SK-N-SH (cell line): ENCODE measurements at regions not wholly inside any gene's neighbourhood (a gene's known extent, or its start where the extent isn't known, plus 50 kb on each side); places are given as distances from the start of the nearest gene placed in this dataset.

Experiments used
- CTCF ChIA-PET: fragments of 300-600, 350-600 bp; formaldehyde crosslinking; extraction: SDS; loops from one replicate; lab custom pipeline; 2021; lab: Yijun Ruan, JAX
- POLR2A ChIA-PET: fragments of 350-600 bp; sonication (Branson Sonifier 250); formaldehyde crosslinking; extraction: SDS; loops from one replicate; lab custom pipeline; 2020; ENCODE audit warnings: antibody characterized with exemption, inconsistent platforms; lab: Yijun Ruan, JAX
- DNase-seq: peaks from one replicate; pipeline ENCODE4 v3.0.0; 2012
- H2AFZ ChIP-seq: fragments of 200-600 bp; sonication (generic); 2 replicates; pipeline ENCODE4 v1.8.1; 2016; ENCODE audit warnings: antibody characterized with exemption, mild to moderate bottlenecking, low read depth
- H3F3A ChIP-seq: fragments of 200-600 bp; sonication (generic); replicated peaks from 2 replicates; pipeline ENCODE3; 2016; ENCODE audit warnings: antibody characterized with exemption, mild to moderate bottlenecking; ENCODE audit not compliant: insufficient read depth
- H3K27ac ChIP-seq, 2 experiments: fragments of 200-500 bp in 1 of 2; fragments of 200-600 bp in 1 of 2; sonication (Bioruptor generic) in 1 of 2; sonication (generic), shearing (Covaris generic) in 1 of 2; 2 replicates each; pipeline versions ENCODE4 v1.5.1 to v1.6.1; 2014 to 2016; ENCODE audit warnings: low read depth in 2 of 2, inconsistent platforms in 1 of 2, low read length in 1 of 2, mild to moderate bottlenecking in 1 of 2, mixed read lengths in 1 of 2
- H3K27me3 ChIP-seq: fragments of 200-600 bp; sonication (generic), shearing (Covaris generic); 2 replicates; pipeline ENCODE4 v1.6.1; 2016; ENCODE audit warnings: mixed run types; ENCODE audit not compliant: insufficient read depth
- H3K36me3 ChIP-seq, 2 experiments: fragments of 200-500 bp in 1 of 2; fragments of 200-600 bp in 1 of 2; sonication (Bioruptor generic) in 1 of 2; sonication (generic) in 1 of 2; replicated peaks in 1 of 2; 2 replicates each; pipeline versions ENCODE3 to v1.5.1; 2014 to 2016; ENCODE audit warnings: low read length in 1 of 2, mild to moderate bottlenecking in 1 of 2; ENCODE audit not compliant: insufficient read depth in 2 of 2, control insufficient read depth in 1 of 2
- H3K4me1 ChIP-seq, 2 experiments: fragments of 200-500 bp in 1 of 2; fragments of 200-600 bp in 1 of 2; sonication (Bioruptor generic) in 1 of 2; sonication (generic), shearing (Covaris generic) in 1 of 2; 2 replicates each; pipeline versions ENCODE4 v1.5.1 to v1.6.1; 2014 to 2016; ENCODE audit warnings: low read depth in 1 of 2, low read length in 1 of 2, mixed run types in 1 of 2; ENCODE audit not compliant: insufficient read depth in 2 of 2, control insufficient read depth in 1 of 2
- H3K4me2 ChIP-seq: fragments of 200-600 bp; sonication (generic), shearing (Covaris generic); 2 replicates; pipeline ENCODE4 v1.6.1; 2017; ENCODE audit warnings: mixed run types
- H3K4me3 ChIP-seq, 2 experiments: fragments of 200-500 bp in 1 of 2; fragments of 200-600 bp in 1 of 2; sonication (Bioruptor generic) in 1 of 2; sonication (generic), shearing (Covaris generic) in 1 of 2; 2 replicates each; pipeline versions ENCODE4 v1.5.1 to v1.8.1; 2014 to 2016; ENCODE audit warnings: low read depth in 2 of 2, inconsistent platforms in 1 of 2, low read length in 1 of 2, mild to moderate bottlenecking in 1 of 2, mixed read lengths in 1 of 2, moderate library complexity in 1 of 2
- H3K79me2 ChIP-seq: fragments of 200-600 bp; sonication (generic); 2 replicates; pipeline ENCODE4 v1.8.1; 2017; ENCODE audit warnings: mild to moderate bottlenecking; ENCODE audit not compliant: insufficient read depth
- H3K9ac ChIP-seq: fragments of 200-600 bp; sonication (generic); 2 replicates; pipeline ENCODE4 v1.6.1; 2017; ENCODE audit warnings: mixed run types
- H3K9me2 ChIP-seq: fragments of 200-600 bp; sonication (generic); 2 replicates; pipeline ENCODE4 v1.6.1; 2017; ENCODE audit warnings: mixed run types
- H3K9me3 ChIP-seq: fragments of 200-600 bp; sonication (generic); 2 replicates; pipeline ENCODE4 v1.6.1; 2017; ENCODE audit warnings: mixed run types, mild to moderate bottlenecking, moderate library complexity
- H4K20me1 ChIP-seq: fragments of 200-600 bp; sonication (generic); 2 replicates; pipeline ENCODE4 v1.6.1; 2017; ENCODE audit warnings: mild to moderate bottlenecking, mixed run types; ENCODE audit not compliant: insufficient read depth
- CHD2 ChIP-seq: fragments of 150-350 bp; IDR thresholded peaks from 2 replicates; pipeline ENCODE4 v1.6.1; 2018; ENCODE audit warnings: low read length; ENCODE audit not compliant: partially characterized antibody
- CTCF ChIP-seq: fragments of 200-600 bp; sonication (generic); IDR thresholded peaks from 2 replicates; pipeline ENCODE4 v1.6.1; 2017; ENCODE audit warnings: antibody characterized with exemption, mild to moderate bottlenecking, moderate library complexity
- ELF1 ChIP-seq: IDR thresholded peaks from 2 replicates; pipeline ENCODE4 v1.4.0; 2012
- EP300 ChIP-seq, 2 experiments: IDR thresholded peaks; 2 replicates each; pipeline versions ENCODE4 v1.4.0 to v1.6.1; 2012; ENCODE audit warnings: borderline replicate concordance in 1 of 2, low read depth in 1 of 2, low read length in 1 of 2
- EZH2phosphoT487 ChIP-seq: fragments of 200-600 bp; sonication (generic); IDR thresholded peaks from 2 replicates; pipeline ENCODE4 v1.6.1; 2017; ENCODE audit warnings: low read depth, mixed run types, mild to moderate bottlenecking, antibody characterized with exemption, moderate library complexity, borderline replicate concordance
- FOSL2 ChIP-seq: IDR thresholded peaks from 2 replicates; pipeline ENCODE4 v1.4.0; 2012; ENCODE audit warnings: low read depth, mild to moderate bottlenecking, moderate library complexity, borderline replicate concordance
- GABPA ChIP-seq: IDR thresholded peaks from 2 replicates; pipeline ENCODE4 v1.4.0; 2012; ENCODE audit warnings: low read depth, mild to moderate bottlenecking
- GATA2 ChIP-seq: sonication (generic); formaldehyde crosslinking; IDR thresholded peaks from 2 replicates; pipeline ENCODE4 v1.5.0; 2020; ENCODE audit warnings: mild to moderate bottlenecking, missing genetic modification reagents
- JUND ChIP-seq: IDR thresholded peaks from 2 replicates; pipeline ENCODE4 v1.4.0; 2012
- MEF2A ChIP-seq: IDR thresholded peaks from 2 replicates; pipeline ENCODE4 v1.4.0; 2012; ENCODE audit warnings: low read depth, borderline replicate concordance
- MXI1 ChIP-seq: IDR thresholded peaks from 2 replicates; pipeline ENCODE4 v1.6.1; 2012; ENCODE audit warnings: mild to moderate bottlenecking, low read depth, low read length, improper control_type of control experiment
- NFIC ChIP-seq: IDR thresholded peaks from 2 replicates; pipeline ENCODE4 v1.4.0; 2012; ENCODE audit warnings: borderline replicate concordance
- POLR2AphosphoS5 ChIP-seq: IDR thresholded peaks from 2 replicates; pipeline ENCODE4 v1.6.1; 2012; ENCODE audit warnings: low read depth, low read length
- REST ChIP-seq: IDR thresholded peaks from 2 replicates; pipeline ENCODE4 v1.6.1; 2012; ENCODE audit warnings: mild to moderate bottlenecking, low read depth, low read length, moderate library complexity
- TAF1 ChIP-seq: IDR thresholded peaks from 2 replicates; pipeline ENCODE4 v1.6.1; 2012; ENCODE audit warnings: low read depth, mild to moderate bottlenecking, low read length, moderate library complexity, borderline replicate concordance
- TCF12 ChIP-seq: IDR thresholded peaks from 2 replicates; pipeline ENCODE4 v1.4.0; 2012
- TEAD4 ChIP-seq: IDR thresholded peaks from 2 replicates; pipeline ENCODE4 v1.4.0; 2012; ENCODE audit warnings: mild to moderate bottlenecking, borderline replicate concordance; ENCODE audit not compliant: insufficient read depth
- USF1 ChIP-seq: IDR thresholded peaks from 2 replicates; pipeline ENCODE4 v1.4.0; 2012; ENCODE audit warnings: low read depth, borderline replicate concordance
- YY1 ChIP-seq: IDR thresholded peaks from 2 replicates; pipeline ENCODE4 v1.4.0; 2012; ENCODE audit warnings: low read depth, mild to moderate bottlenecking
- WGBS: methylation state at CpG from one replicate; pipeline ENCODE4 v1.1.6; 2017; ENCODE audit warnings: low lambda C conversion rate; 5-methylcytosine and 5-hydroxymethylcytosine counted together
- TF ChIP-seq, protein P1 (sequence below): fragments of 150-350 bp; IDR thresholded peaks from 2 replicates; pipeline ENCODE4 v1.6.1; 2017; ENCODE audit warnings: antibody characterized with exemption, low read length, low read depth, borderline replicate concordance

DNA sequence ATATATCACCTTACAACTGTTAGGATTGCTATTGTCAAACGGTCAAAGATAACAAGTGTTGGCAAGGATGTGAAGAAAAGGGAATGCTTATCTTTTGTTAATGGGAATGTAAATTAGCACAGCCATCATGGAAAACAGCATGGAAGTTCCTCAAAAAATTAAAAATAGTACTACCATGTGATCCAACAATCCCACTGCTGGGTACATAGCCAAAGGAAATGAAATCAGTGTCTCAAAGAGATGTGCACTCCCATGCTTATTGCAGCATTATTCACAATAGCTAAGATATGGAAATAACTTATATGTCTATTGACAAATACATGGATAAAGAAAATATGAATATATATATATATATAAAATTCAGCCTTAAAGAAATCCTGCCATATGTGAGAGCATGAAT lies 274.6 kb downstream of the EDEM1 start:
- ChIA-PET POLR2A (no interaction called here), CTCF (no interaction called here)
- Histone ChIP-seq H3K27me3 (no peaks in the 10 kb centered on the region), H3K9me3 (no peaks in the 10 kb centered on the region), H3K27ac (no peak overlapping the region), H4K20me1 (no peaks in the 10 kb centered on the region), H2AFZ (no peak overlapping the region), H3F3A (no peaks in the 10 kb centered on the region), H3K4me1 (no peaks in the 10 kb centered on the region), H3K36me3 (no peaks in the 10 kb centered on the region), H3K79me2 (no peaks in the 10 kb centered on the region), H3K4me2 (no peak overlapping the region), H3K9me2 (no peaks in the 10 kb centered on the region), H3K4me3 (no peak overlapping the region), H3K9ac (no peak overlapping the region)
- DNase-seq: no peak
- TF ChIP-seq TEAD4 (no peak), FOSL2 (no peak), EZH2phosphoT487 (no peak), CHD2 (no peak), GABPA (no peak), POLR2AphosphoS5 (no peak), JUND (no peak), GATA2 (CRISPR knock-in tag) (no peak), REST (no peak), ELF1 (no peak), EP300 (IDR thresholded peaks at IDR 0.05; ENCODE audit: borderline replicate concordance in 1 of 2, low read depth in 1 of 2, low read length in 1 of 2) (no peak), TCF12 (no peak), NFIC (no peak)
- 0% methylated on average over 1 of the region's 1 CpG for WGBS

GRCh38 chr3:5463991-5464390 lies 276.5 kb downstream of the EDEM1 start:
- no peak overlapping the region for H3K27ac ChIP-seq
- DNase-seq: no peak
- WGBS: 37% methylated on average over 3 of the region's 3 CpGs
- TF ChIP-seq EP300 (IDR thresholded peaks at IDR 0.05; ENCODE audit: borderline replicate concordance in 1 of 2, low read depth in 1 of 2, low read length in 1 of 2): no peak
- no peak for TF ChIP-seq USF1
- no peak for TF ChIP-seq MEF2A
- TF ChIP-seq ELF1: no peak
- TF ChIP-seq CTCF: no peak
- TF ChIP-seq EZH2phosphoT487: no peak
- TF ChIP-seq MXI1: no peak
- TF ChIP-seq, protein P1, sequence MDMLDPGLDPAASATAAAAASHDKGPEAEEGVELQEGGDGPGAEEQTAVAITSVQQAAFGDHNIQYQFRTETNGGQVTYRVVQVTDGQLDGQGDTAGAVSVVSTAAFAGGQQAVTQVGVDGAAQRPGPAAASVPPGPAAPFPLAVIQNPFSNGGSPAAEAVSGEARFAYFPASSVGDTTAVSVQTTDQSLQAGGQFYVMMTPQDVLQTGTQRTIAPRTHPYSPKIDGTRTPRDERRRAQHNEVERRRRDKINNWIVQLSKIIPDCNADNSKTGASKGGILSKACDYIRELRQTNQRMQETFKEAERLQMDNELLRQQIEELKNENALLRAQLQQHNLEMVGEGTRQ: no peak
- no peak for TF ChIP-seq CHD2
- TF ChIP-seq POLR2AphosphoS5: no peak
- no peak for TF ChIP-seq NFIC
- TF ChIP-seq YY1: no peak
- no peak for TF ChIP-seq TEAD4
- no peak for TF ChIP-seq TAF1

More at GRCh38 chr3:5463991-5464390, 276.5 kb downstream of the EDEM1 start:
- Histone ChIP-seq H3K9me2 (no peaks in the 10 kb centered on the region), H3K27me3 (no peaks in the 10 kb centered on the region), H3K36me3 (no peaks in the 10 kb centered on the region), H3F3A (no peaks in the 10 kb centered on the region), H3K79me2 (no peaks in the 10 kb centered on the region), H3K4me2 (no peak overlapping the region), H4K20me1 (no peaks in the 10 kb centered on the region), H3K9me3 (no peaks in the 10 kb centered on the region), H3K9ac (no peak overlapping the region), H3K4me3 (no peak overlapping the region), H3K4me1 (no peaks in the 10 kb centered on the region), H2AFZ (no peak overlapping the region)
- ChIA-PET CTCF (no interaction called here), POLR2A (no interaction called here)
